BE2C (cell line): ENCODE measurements at regions not wholly inside any gene's neighbourhood (a gene's known extent, or its start where the extent isn't known, plus 50 kb on each side); places are given as distances from the start of the nearest gene placed in this dataset.
"Not testable (repeated sequence)": the region's sequence is repeated elsewhere in the genome, so short reads cannot be mapped to it uniquely, and the experiment has no call there.

Experiments
- DNase-seq: peaks from one replicate; pipeline ENCODE4 v3.0.0-alpha.2; 2020
- H3K27me3 ChIP-seq: fragments of 250-450 bp; sonication (Bioruptor Pico); 2 replicates; pipeline ENCODE4 v1.5.1; 2020; ENCODE audit warnings: mild to moderate bottlenecking
- H3K36me3 ChIP-seq: fragments of 250-450 bp; sonication (Bioruptor Pico); 2 replicates; pipeline ENCODE4 v1.5.1; 2020; ENCODE audit warnings: mild to moderate bottlenecking
- H3K4me1 ChIP-seq: fragments of 250-450 bp; sonication (Bioruptor Pico); 2 replicates; pipeline ENCODE4 v1.5.1; 2020
- H3K4me3 ChIP-seq: 2 replicates; pipeline ENCODE4 v1.5.1; 2011; ENCODE audit warnings: low read depth, low read length
- H3K9me3 ChIP-seq: fragments of 250-450 bp; sonication (Bioruptor Pico); 2 replicates; pipeline ENCODE4 v1.5.1; 2020
- TF ChIP-seq, protein P1 (sequence below): IDR thresholded peaks from 2 replicates; pipeline ENCODE4 v1.5.1; 2012; ENCODE audit warnings: mild to moderate bottlenecking, low read depth, low read length

DNA sequence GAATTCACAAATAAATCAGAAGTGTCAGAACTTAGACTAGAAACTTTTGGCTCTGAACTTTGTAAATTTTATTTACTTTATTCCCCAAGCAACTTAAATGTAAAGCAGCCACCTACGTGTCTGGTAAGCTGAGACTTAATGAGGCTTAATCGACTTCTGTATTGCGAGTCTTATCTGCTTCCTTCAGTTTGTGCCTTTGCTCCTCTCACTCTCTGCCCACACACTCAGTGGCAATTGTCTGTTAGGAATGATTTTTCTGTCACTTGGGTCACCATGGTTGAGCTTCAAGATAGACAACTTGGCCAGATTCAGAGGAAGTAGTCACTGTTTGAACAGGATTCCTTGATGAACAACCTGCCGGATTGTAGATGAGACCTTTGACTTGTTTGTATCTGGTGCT, 691.4 kb upstream of the FSHR start:
- H3K27me3 ChIP-seq, result no peaks in the 10 kb centered on the region
- H3K9me3 ChIP-seq, result no peaks in the 10 kb centered on the region
- H3K4me3 ChIP-seq, result no peak overlapping the region
- DNase-seq, result no peak
- H3K4me1 ChIP-seq, result no peaks in the 10 kb centered on the region
- H3K36me3 ChIP-seq, result no peaks in the 10 kb centered on the region
- TF ChIP-seq, protein P1, sequence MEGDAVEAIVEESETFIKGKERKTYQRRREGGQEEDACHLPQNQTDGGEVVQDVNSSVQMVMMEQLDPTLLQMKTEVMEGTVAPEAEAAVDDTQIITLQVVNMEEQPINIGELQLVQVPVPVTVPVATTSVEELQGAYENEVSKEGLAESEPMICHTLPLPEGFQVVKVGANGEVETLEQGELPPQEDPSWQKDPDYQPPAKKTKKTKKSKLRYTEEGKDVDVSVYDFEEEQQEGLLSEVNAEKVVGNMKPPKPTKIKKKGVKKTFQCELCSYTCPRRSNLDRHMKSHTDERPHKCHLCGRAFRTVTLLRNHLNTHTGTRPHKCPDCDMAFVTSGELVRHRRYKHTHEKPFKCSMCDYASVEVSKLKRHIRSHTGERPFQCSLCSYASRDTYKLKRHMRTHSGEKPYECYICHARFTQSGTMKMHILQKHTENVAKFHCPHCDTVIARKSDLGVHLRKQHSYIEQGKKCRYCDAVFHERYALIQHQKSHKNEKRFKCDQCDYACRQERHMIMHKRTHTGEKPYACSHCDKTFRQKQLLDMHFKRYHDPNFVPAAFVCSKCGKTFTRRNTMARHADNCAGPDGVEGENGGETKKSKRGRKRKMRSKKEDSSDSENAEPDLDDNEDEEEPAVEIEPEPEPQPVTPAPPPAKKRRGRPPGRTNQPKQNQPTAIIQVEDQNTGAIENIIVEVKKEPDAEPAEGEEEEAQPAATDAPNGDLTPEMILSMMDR, result no peak

DNA sequence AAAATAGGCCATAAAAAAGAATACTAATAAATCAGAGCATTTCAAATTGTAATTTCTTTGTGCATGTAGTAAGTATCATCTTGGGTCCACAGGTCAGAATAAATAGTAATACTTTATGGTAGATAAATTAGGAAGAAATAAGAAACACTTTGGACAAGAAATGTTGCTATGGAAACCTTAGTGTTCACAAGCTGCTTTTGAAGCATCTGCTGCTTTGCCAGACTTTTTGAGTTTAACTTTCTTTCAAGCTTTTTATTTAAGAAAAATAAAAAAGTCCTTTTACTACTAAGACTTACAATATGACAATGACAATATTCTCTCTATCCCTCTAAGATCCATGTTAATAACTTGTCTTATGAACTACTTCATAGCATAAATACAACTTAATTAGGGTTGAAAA, 690.7 kb upstream of the FSHR start:
- no peaks in the 10 kb centered on the region for H3K36me3 ChIP-seq
- TF ChIP-seq, protein P1, result no peak
- H3K4me1 ChIP-seq, result no peaks in the 10 kb centered on the region
- H3K9me3 ChIP-seq, result no peaks in the 10 kb centered on the region
- H3K4me3 ChIP-seq, result no peak overlapping the region
- no peak for DNase-seq
- H3K27me3 ChIP-seq, result no peaks in the 10 kb centered on the region

DNA sequence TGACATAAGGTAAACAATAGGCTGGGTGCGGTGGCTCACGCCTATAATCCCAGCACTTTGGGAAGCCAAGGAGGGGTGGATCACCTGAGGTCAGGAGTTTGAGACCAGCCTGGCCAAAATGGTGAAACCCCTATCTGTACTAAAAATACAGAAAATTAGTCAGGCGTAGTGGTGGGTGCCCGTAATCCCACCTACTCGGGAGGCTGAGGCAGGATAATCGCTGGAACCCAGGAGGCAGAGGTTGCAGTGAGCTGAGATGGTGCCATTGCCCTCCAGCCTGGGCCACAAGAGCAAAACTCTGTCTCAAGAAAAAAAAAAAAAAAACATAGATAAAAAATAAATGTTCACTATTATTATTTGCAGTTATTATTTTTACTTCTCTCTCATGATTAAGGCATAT, 689.8 kb upstream of the FSHR start:
- H3K36me3 ChIP-seq, H3K4me1 ChIP-seq, DNase-seq, H3K27me3 ChIP-seq, H3K9me3 ChIP-seq, H3K4me3 ChIP-seq: not testable (repeated sequence)

DNA sequence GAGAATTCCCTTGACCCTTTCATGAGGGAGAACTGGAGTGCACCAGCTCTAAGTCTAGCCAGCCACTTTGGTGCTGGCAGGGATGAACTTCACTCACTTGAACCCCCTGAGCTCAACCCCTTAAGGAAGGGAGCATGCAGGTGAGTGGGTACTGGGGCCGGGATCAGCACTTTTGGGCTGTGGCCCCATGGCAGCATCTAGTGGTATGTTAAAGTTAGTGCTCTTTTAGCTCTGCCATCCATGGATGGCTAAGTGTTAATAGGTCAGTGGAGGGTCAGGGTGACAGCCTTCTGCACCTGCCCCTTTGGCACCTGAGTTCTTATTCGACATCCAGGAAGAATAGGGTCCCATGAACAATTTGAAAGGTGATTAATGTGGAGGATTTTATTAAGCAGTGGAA, 689.0 kb upstream of the FSHR start:
- H3K4me3 ChIP-seq, result no peak overlapping the region
- no peaks in the 10 kb centered on the region for H3K9me3 ChIP-seq
- no peaks in the 10 kb centered on the region for H3K36me3 ChIP-seq
- TF ChIP-seq, protein P1, result no peak
- no peaks in the 10 kb centered on the region for H3K4me1 ChIP-seq
- H3K27me3 ChIP-seq, result no peaks in the 10 kb centered on the region
- no peak for DNase-seq

DNA sequence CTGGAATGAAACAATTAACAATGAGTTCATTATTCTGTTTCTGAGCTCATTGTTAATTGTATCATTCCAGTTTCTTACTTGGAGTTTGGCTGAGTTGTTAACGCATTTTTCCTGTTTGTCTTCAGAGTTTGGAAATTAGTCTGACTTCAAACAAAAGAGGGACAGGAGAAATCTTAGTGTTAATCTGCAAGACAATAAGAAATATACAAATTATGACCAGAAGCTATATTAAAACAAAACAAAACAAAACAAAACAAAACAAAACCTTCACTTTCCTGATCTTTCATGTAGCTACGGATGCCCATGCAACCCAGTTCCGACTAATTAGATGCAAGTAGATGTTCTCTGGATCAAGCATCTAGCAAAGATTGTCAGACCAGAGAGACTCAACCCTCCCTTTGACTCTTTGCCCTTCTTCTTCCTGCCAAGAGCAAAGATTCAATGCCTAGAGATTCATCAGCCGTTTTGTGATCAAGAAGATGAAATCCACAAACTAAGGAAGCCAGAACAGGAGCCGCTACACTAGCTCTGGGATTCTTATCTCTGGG, 686.2 kb upstream of the FSHR start:
- no peaks in the 10 kb centered on the region for H3K9me3 ChIP-seq
- no peaks in the 10 kb centered on the region for H3K36me3 ChIP-seq
- TF ChIP-seq, protein P1, result no peak
- H3K4me1 ChIP-seq, result no peaks in the 10 kb centered on the region
- no peak for DNase-seq
- H3K27me3 ChIP-seq, result no peaks in the 10 kb centered on the region
- H3K4me3 ChIP-seq, result no peak overlapping the region

DNA sequence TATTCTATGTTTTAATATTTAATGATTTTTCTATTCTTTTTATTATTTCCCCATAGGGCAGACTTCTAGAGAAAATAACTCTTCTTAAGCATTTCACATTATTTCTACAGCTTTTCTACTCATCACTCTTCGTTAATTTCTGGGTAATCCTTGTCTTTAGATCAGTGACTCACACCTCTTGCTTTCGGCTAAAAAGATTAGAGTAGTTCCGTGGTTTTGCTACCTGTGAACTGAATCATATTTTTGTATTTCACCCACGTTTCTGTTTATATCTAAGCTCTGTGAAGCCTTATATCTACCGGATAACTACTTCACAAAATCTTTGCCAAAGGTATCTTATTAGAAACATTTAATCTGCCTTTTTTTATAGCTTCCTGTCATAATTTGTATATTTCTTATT, 685.5 kb upstream of the FSHR start:
- Histone ChIP-seq H3K27me3 (no peaks in the 10 kb centered on the region), H3K9me3 (no peaks in the 10 kb centered on the region), H3K36me3 (no peaks in the 10 kb centered on the region), H3K4me1 (no peaks in the 10 kb centered on the region), H3K4me3 (no peak overlapping the region)
- TF ChIP-seq, protein P1, result no peak
- no peak for DNase-seq

DNA sequence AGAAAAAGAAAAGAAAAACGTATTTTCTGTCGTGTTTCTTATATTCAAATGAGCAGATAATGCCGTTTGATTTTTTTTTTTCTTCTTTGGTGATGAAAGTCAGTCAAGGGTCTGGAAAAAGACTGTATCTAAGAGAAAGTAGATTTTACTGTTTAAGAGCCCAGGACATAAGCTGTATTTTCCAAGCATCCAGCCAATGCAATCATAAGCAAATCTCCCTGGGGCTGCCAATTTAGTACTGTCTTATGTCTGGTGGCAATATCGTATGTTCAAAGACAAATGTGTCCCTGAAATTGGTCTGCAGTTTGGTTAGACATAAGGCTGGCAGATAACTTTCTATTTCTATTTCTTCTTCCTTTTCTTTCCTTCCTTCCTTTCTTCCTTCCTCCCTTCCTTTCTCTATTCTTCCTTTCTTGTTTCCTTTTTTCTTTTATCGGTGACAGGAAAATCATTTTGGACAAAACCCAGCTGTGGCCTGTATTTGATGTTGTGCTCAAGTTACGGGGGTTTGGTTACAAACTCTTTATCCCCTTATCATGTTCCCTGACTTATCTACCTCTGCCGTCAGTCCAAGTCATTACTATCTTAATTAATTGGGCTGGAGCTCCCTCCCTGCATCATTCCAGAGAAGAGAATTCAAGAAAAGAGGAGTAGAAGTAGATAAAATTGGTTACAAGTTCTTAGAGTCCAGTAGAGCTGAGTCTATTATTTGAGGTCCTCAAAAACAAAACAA, 683.4 kb upstream of the FSHR start:
- H3K9me3 ChIP-seq, result no peaks in the 10 kb centered on the region
- H3K36me3 ChIP-seq, result no peaks in the 10 kb centered on the region
- H3K4me3 ChIP-seq, result no peak overlapping the region
- DNase-seq, result no peak
- no peaks in the 10 kb centered on the region for H3K27me3 ChIP-seq
- no peaks in the 10 kb centered on the region for H3K4me1 ChIP-seq
- TF ChIP-seq, protein P1, result no peak
